SK-N-MC (cell line): ENCODE measurements at regions not wholly inside any gene's neighbourhood (a gene's known extent, or its start where the extent isn't known, plus 50 kb on each side); places are given as distances from the start of the nearest gene placed in this dataset.

ENCODE experiments used
- DNase-seq: peaks from one replicate; pipeline ENCODE4 v3.0.0-alpha.2; 2011; ENCODE audit warnings: low read depth, low spot score
- H3K27ac ChIP-seq: fragments of 200-600 bp; sonication (generic); 2 replicates; pipeline ENCODE4 v1.5.1; 2016; ENCODE audit warnings: mixed run types
- H3K36me3 ChIP-seq: fragments of 200-600 bp; sonication (generic); 2 replicates; pipeline ENCODE4 v1.6.1; 2017; ENCODE audit warnings: antibody characterized with exemption, low read length, mixed read lengths; ENCODE audit not compliant: insufficient read depth
- H3K4me3 ChIP-seq: fragments of 200-600 bp; sonication (generic); 2 replicates; pipeline ENCODE4 v1.5.1; 2016
- H3K9ac ChIP-seq: fragments of 200-600 bp; sonication (generic); 2 replicates; pipeline ENCODE4 v1.8.0; 2017; ENCODE audit warnings: mixed run types, mixed read lengths; ENCODE audit not compliant: insufficient read length
- H3K9me3 ChIP-seq: fragments of 200-600 bp; sonication (generic); 2 replicates; pipeline ENCODE4 v1.6.1; 2017; ENCODE audit warnings: low read depth, mild to moderate bottlenecking, antibody characterized with exemption, low read length, moderate library complexity, mixed read lengths
- EZH2 ChIP-seq: fragments of 200-600 bp; sonication (generic); IDR thresholded peaks from one replicate; pipeline ENCODE4 v1.6.1; 2017; ENCODE audit warnings: antibody characterized with exemption
- FOXP2 ChIP-seq: optimal IDR thresholded peaks from 2 replicates; pipeline ENCODE3; 2011; ENCODE audit warnings: mild to moderate bottlenecking, moderate library complexity; ENCODE audit not compliant: insufficient read depth; ENCODE audit errors: extremely low read length, control extremely low read depth
- POLR2AphosphoS5 ChIP-seq: IDR thresholded peaks from 2 replicates; pipeline ENCODE4 v1.6.1; 2012; ENCODE audit warnings: mild to moderate bottlenecking, low read depth, low read length, borderline replicate concordance

DNA sequence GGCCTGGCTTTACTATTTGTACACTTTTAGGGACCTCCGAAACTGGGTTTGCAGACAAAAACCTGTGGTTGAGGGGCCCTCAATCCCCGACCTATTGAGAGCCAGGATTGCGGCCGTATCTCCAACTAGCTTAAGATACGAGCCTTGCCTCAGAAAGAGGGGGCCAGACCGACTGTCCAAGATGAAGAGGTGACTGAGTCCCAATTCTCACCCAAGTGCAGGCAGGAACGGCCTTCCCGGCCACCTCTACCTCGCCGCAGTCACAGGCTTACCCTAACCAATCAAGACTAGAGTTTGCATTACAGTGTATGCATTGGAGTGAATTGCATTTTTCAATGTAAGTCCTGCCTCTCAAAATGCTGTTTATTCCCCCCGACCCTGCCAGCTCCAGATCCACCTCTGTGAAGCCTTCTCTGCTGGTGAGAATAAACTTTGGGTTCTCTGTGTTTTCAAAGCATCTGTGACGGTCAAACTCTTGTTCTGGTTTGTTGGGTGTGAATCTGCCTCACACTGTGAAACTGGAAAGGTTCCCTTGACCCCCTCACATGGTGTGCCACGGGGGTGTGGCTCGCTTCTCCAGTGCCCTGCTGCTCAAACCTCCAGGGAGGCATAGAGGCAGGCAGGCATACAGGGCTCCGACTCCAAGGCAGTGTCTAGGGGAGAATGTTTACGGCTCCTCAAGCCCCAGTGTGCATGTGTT, 62.2 kb upstream of the WLS start:
- H3K27ac ChIP-seq, result peak overlapping the region; percentile 92; the same call in 1 of the 2 replicates
- peak overlapping the region; percentile 66 for H3K4me3 ChIP-seq
- no peaks in the 10 kb centered on the region for H3K36me3 ChIP-seq
- TF ChIP-seq EZH2 (no peak), FOXP2 (no peak), POLR2AphosphoS5 (no peak)
- no peak overlapping the region for H3K9ac ChIP-seq
- no peak for DNase-seq
- H3K9me3 ChIP-seq, result no peaks in the 10 kb centered on the region

DNA sequence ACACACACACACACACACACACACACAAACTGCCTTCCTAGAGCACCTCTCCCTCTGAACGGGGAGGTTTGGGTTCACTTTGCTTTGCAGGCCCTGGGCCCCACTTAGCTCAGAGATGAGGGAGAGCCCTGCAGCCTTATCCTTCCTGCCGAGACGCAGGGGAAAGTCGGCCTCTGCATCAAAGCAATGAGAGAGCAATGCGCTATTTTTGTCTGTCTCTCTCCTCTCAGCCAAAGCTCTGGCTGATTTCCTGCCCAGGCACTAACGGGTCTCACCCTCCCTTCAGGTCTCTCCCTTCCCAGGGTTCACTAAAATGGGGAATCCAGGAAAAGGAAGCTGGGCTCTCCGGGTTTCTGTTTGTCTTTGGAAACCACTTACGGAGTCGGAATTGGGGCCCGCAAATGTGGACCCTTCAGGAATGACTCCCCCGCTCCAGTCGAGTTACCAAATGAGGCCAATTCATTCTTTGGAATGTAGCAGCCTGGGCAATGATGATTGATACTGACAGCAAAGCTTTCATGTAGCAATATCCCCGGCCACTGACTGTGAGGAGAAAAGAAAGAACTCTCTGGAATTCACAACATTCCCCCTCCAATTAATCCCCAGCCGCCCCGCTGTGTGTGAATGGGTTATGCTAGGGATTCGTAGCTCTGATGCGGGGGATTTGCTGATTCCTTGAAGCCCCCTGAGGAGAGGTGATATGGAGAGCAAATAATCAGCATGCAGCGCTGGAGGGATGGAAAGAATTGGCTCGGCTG, 61.5 kb upstream of the WLS start:
- Histone ChIP-seq H3K9ac (peak overlapping the region; percentile 28), H3K36me3 (no peaks in the 10 kb centered on the region), H3K9me3 (no peaks in the 10 kb centered on the region), H3K4me3 (peak overlapping the region; percentile 66), H3K27ac (peak overlapping the region; percentile 92)
- DNase-seq, result peak; percentile 26
- TF ChIP-seq POLR2AphosphoS5, result no peak
- TF ChIP-seq FOXP2, result no peak
- no peak for TF ChIP-seq EZH2

DNA sequence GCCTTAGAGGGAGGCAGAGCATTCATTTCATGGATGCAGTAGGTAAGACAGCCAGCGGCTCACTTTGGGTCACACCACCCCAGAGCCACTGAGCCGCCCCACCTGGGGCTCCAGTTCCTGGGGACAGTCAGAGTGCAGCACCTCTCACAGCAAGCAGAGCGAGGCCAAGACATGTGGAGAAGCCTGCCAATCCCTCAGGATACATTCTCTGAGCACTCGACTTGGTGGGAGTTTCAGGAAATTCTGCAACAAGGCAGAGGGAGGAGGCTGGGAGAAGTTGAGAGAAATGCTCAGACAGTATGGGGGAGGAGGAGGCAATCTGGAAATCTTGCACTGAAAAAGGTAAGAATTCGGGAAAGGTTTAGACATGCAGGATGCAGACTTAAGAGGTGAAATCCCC, 60.8 kb upstream of the WLS start:
- H3K4me3 ChIP-seq, result peak overlapping the region; percentile 66
- H3K9me3 ChIP-seq, result no peaks in the 10 kb centered on the region
- DNase-seq, result no peak
- no peaks in the 10 kb centered on the region for H3K36me3 ChIP-seq
- peak overlapping the region; percentile 92 for H3K27ac ChIP-seq
- H3K9ac ChIP-seq, result peak overlapping the region; percentile 25
- no peak for TF ChIP-seq EZH2
- no peak for TF ChIP-seq POLR2AphosphoS5
- TF ChIP-seq FOXP2, result no peak

DNA sequence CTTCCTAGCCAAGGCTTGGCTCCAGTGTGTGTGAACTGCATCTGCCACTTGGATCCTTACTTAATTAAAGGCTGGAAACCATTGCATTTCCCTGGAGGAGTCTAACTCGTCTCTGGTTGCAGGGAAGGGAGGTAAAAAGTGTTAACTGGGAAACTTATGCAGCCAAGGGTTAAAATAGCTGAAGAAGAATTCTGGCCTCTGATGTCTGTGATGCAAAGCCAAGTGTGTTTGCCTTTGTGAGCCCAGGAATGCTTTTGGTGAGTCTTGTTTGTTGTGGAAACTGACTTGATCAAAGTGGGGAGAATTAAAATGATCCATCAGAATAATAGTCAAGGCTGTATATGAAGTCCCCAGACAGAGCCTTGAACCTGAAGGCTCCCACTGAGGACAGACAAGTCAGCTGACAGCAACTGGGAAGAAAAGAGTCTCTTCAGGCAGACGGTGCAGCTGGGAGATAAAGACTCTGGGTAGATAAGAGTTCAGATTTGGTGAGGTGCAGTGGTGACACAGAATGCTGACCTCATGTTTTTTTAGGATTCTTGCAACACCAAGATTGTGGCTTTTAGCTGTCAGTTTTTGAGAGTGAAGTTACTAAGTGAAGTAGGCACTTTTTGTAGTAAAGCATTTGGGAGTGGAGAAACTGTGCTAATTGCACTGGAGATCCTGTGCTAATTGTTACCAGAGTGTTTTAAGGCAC, 59.5 kb upstream of the WLS start:
- Histone ChIP-seq H3K27ac (peak overlapping the region; percentile 92), H3K9me3 (no peaks in the 10 kb centered on the region), H3K9ac (no peak overlapping the region), H3K36me3 (no peaks in the 10 kb centered on the region), H3K4me3 (no peak overlapping the region; the same call in 1 of the 2 replicates)
- DNase-seq, result peak; percentile 24
- TF ChIP-seq EZH2, result no peak
- TF ChIP-seq POLR2AphosphoS5, result no peak
- no peak for TF ChIP-seq FOXP2

DNA sequence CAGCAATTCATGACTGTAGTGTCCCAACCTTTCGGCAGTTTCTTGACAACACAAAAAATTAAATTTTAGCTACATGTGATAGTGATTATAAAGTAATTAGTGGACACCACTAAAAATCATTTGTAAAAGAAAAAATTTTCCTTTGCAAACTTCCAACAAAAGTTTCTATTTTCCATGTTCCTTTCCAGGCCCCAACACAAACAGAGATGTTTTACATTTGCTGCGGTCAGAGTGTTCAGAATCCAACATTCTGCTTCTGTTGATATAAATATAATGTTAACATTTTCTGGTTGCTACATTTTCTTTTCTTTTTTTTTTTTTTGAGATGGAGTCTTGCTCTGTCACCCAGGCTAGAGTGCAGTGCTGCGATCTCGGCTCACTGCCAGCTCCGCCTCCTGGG, 54.9 kb upstream of the WLS start:
- Histone ChIP-seq H3K9me3 (no peaks in the 10 kb centered on the region), H3K36me3 (no peaks in the 10 kb centered on the region), H3K4me3 (no peak overlapping the region), H3K9ac (no peak overlapping the region), H3K27ac (no peak overlapping the region)
- DNase-seq, result no peak
- no peak for TF ChIP-seq FOXP2

DNA sequence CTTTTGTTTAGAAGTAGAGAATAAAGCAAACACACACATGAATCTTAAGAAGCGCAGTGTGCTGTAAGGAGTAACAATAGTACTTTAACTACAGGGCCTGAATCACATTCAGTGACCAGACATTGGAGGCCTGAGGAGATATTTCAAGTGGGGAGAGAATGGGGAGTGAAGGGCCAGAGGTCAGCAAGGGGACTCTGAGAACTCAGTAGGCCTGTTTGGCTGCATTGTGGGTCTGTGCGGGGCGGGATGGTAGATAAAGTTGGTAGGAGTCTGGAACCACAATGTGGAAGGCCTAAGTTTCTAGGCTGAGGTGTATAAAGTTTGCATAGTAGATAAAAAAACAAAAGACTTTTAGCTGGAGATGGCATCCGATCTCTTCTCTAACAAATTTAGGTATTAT, 52.7 kb upstream of the WLS start:
- TF ChIP-seq EZH2, result no peak
- H3K27ac ChIP-seq, result no peak overlapping the region
- no peaks in the 10 kb centered on the region for H3K36me3 ChIP-seq
- H3K9ac ChIP-seq, result no peak overlapping the region
- H3K4me3 ChIP-seq, result no peak overlapping the region
- H3K9me3 ChIP-seq, result no peaks in the 10 kb centered on the region
- DNase-seq, result no peak

DNA sequence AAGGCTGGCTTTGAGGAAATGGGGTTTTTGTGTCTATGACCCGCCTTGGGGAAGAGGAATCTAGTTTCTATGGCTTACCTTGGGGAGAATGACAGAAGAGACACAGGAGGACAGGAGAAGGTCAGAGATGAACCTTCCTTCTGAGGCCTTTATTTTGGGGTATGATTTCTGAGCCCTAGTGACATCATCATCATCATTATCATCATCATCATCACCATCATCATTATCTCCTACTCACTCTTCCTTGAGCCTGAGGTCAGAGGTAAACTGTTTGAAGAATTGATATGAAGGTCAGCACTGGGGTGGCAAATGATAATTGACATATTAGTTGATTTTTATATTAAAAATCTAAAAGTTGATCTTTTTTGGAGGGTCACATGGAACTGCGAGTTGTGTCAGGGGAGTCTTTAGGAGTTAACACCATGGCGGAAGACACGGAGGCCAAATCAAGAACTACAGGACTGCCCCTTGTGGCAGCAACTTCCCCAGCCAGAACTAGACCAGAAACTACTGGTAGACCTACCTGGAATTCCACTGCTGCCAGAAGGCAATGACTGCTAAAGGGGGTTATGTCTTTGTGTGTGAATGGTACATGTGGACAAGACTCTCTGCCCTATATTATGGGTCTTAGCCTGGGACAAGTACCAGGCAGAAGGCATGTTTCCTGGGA, 49.8 kb upstream of the WLS start:
- no peak for DNase-seq
- H3K9ac ChIP-seq, result no peak overlapping the region
- TF ChIP-seq FOXP2 (no peak), POLR2AphosphoS5 (no peak), EZH2 (no peak)
- no peak overlapping the region for H3K4me3 ChIP-seq
- no peaks in the 10 kb centered on the region for H3K9me3 ChIP-seq
- no peak overlapping the region for H3K27ac ChIP-seq
- H3K36me3 ChIP-seq, result no peaks in the 10 kb centered on the region
